ENCODE measurements at regions not wholly inside any gene's neighbourhood (a gene's known extent, or its start where the extent isn't known, plus 50 kb on each side); places are given as distances from the start of the nearest gene placed in this dataset.

DNA sequence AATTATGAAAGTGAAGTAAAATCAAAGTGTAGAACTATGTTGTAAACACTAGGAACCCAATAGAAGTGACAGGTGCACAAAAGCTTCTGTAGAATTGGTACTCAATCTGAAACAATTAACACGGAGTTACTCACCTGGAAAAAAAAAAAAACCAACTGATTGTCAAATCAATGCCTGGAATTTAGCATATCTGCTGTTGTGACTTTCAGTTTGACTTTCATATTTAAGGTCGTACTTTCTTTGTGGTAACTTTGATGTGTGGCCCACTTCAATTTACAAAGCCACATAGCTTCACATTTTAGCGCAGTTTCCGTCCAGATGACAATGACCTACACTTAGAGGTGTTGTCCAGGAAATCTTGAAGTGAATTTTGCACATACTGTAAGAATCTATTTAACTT, 1124.9 kb downstream of the STIM2 start:
- H3K4me3 ChIP-seq (ENCODE audit: insufficient read depth, low read length) = no peak overlapping the region
- H3K4me2 ChIP-seq (ENCODE audit: insufficient read depth, low read length) = no peak overlapping the region
- H3K36me3 ChIP-seq (ENCODE audit: insufficient read depth, low read length) = no peaks in the 10 kb centered on the region
- no peaks in the 10 kb centered on the region for H3K79me2 ChIP-seq (ENCODE audit: insufficient read depth, low read length)
- TF ChIP-seq, protein P1, sequence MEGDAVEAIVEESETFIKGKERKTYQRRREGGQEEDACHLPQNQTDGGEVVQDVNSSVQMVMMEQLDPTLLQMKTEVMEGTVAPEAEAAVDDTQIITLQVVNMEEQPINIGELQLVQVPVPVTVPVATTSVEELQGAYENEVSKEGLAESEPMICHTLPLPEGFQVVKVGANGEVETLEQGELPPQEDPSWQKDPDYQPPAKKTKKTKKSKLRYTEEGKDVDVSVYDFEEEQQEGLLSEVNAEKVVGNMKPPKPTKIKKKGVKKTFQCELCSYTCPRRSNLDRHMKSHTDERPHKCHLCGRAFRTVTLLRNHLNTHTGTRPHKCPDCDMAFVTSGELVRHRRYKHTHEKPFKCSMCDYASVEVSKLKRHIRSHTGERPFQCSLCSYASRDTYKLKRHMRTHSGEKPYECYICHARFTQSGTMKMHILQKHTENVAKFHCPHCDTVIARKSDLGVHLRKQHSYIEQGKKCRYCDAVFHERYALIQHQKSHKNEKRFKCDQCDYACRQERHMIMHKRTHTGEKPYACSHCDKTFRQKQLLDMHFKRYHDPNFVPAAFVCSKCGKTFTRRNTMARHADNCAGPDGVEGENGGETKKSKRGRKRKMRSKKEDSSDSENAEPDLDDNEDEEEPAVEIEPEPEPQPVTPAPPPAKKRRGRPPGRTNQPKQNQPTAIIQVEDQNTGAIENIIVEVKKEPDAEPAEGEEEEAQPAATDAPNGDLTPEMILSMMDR (IDR thresholded peaks at IDR 0.05; ENCODE audit: extremely low read depth, low read depth, low read length) = no peak
- H3K9me3 ChIP-seq (ENCODE audit: low read depth, low read length) = peaks cover 8% of the 10 kb centered on the region
- H4K20me1 ChIP-seq (ENCODE audit: insufficient read depth, low read length) = no peaks in the 10 kb centered on the region
- H3K4me1 ChIP-seq (ENCODE audit: insufficient read depth, low read length) = no peaks in the 10 kb centered on the region
- H3K27ac ChIP-seq (ENCODE audit: low read depth, low read length) = no peak overlapping the region
- DNase-seq (ENCODE audit: insufficient read length, low spot score, missing footprints) = no peak
- H2AFZ ChIP-seq (ENCODE audit: low read length) = no peak overlapping the region
- no peaks in the 10 kb centered on the region for H3K27me3 ChIP-seq (ENCODE audit: insufficient read depth, low read length)

DNA sequence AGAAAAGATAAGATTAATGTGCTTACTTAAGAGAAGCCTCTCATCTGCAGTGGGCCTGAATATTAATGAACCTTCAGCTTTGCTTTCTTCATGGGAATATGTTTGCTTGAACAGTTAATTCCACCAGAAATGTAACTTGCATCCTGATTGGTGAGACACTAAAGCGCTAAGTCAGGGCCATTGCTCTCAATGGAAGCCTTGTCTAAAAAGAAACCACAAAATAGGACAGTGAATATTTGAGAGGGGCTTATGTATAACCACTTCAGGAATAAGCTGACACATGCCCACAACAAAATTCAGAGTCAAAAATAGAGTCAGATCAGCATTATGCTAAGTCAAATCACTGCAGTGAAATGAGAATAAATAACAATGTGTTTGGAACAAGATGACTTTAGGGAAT, 1125.8 kb downstream of the STIM2 start:
- no peak for DNase-seq (ENCODE audit: insufficient read length, low spot score, missing footprints)
- Histone ChIP-seq H3K27me3 (ENCODE audit: insufficient read depth, low read length) (no peaks in the 10 kb centered on the region), H4K20me1 (ENCODE audit: insufficient read depth, low read length) (no peaks in the 10 kb centered on the region), H3K4me2 (ENCODE audit: insufficient read depth, low read length) (no peak overlapping the region), H3K4me3 (ENCODE audit: insufficient read depth, low read length) (no peak overlapping the region), H2AFZ (ENCODE audit: low read length) (no peak overlapping the region), H3K27ac (ENCODE audit: low read depth, low read length) (no peak overlapping the region), H3K36me3 (ENCODE audit: insufficient read depth, low read length) (no peaks in the 10 kb centered on the region), H3K79me2 (ENCODE audit: insufficient read depth, low read length) (no peaks in the 10 kb centered on the region), H3K4me1 (ENCODE audit: insufficient read depth, low read length) (no peaks in the 10 kb centered on the region), H3K9me3 (ENCODE audit: low read depth, low read length) (peaks cover 8% of the 10 kb centered on the region)
- TF ChIP-seq, protein P1 (IDR thresholded peaks at IDR 0.05; ENCODE audit: extremely low read depth, low read depth, low read length) = no peak

DNA sequence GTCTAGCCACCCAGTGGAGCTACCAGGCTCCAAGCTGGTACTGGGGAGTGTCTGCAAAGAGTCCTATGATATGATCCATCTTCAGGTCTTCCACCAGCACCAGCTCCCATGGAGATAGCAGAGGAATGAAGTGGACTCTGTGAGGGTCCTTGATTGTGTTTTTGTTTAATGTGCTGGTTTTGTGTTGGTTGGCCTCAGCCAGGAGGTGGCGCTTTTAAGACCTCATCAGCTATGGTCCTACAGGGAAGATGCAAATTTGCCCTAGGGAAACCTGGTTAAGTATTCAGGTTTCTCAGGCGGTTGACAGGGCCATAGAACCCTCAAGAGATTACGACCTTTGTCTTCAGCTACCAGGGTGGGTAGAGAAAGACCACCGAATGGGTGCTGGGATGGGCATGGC, 1141.1 kb downstream of the STIM2 start:
- Histone ChIP-seq H3K4me3 (ENCODE audit: insufficient read depth, low read length) (no peak overlapping the region), H3K79me2 (ENCODE audit: insufficient read depth, low read length) (no peaks in the 10 kb centered on the region), H3K27me3 (ENCODE audit: insufficient read depth, low read length) (no peaks in the 10 kb centered on the region), H3K9me3 (ENCODE audit: low read depth, low read length) (peaks cover 2% of the 10 kb centered on the region), H3K4me2 (ENCODE audit: insufficient read depth, low read length) (no peak overlapping the region), H4K20me1 (ENCODE audit: insufficient read depth, low read length) (no peaks in the 10 kb centered on the region), H2AFZ (ENCODE audit: low read length) (no peak overlapping the region), H3K36me3 (ENCODE audit: insufficient read depth, low read length) (no peaks in the 10 kb centered on the region), H3K27ac (ENCODE audit: low read depth, low read length) (no peak overlapping the region), H3K4me1 (ENCODE audit: insufficient read depth, low read length) (no peaks in the 10 kb centered on the region)
- no peak for DNase-seq (ENCODE audit: insufficient read length, low spot score, missing footprints)
- TF ChIP-seq, protein P1 (IDR thresholded peaks at IDR 0.05; ENCODE audit: extremely low read depth, low read depth, low read length) = no peak

DNA sequence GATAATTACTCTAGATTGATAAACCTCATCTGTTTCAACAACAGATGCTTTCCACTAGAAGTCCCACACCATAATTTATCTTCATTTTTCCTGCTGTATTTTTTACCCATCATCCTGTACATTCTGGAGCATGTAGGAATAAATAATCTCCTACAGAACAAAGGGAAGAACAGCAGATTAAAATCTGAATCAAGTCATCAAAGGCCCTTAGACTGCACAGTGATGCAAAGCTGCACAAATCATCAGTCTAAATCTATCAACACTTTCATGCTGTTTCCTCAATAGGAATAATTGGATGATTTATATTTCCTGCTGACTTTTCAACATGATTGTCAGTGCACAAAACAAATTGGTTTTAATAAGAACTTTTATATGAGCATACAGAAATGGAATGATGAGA, 1143.9 kb downstream of the STIM2 start:
- Histone ChIP-seq H3K27me3 (ENCODE audit: insufficient read depth, low read length) (no peaks in the 10 kb centered on the region), H3K36me3 (ENCODE audit: insufficient read depth, low read length) (no peaks in the 10 kb centered on the region), H3K4me2 (ENCODE audit: insufficient read depth, low read length) (no peak overlapping the region), H3K4me1 (ENCODE audit: insufficient read depth, low read length) (no peaks in the 10 kb centered on the region), H3K9me3 (ENCODE audit: low read depth, low read length) (peaks cover 2% of the 10 kb centered on the region), H3K4me3 (ENCODE audit: insufficient read depth, low read length) (no peak overlapping the region), H3K79me2 (ENCODE audit: insufficient read depth, low read length) (no peaks in the 10 kb centered on the region), H3K27ac (ENCODE audit: low read depth, low read length) (no peak overlapping the region), H2AFZ (ENCODE audit: low read length) (no peak overlapping the region), H4K20me1 (ENCODE audit: insufficient read depth, low read length) (no peaks in the 10 kb centered on the region)
- DNase-seq (ENCODE audit: insufficient read length, low spot score, missing footprints) = no peak
- TF ChIP-seq, protein P1 (IDR thresholded peaks at IDR 0.05; ENCODE audit: extremely low read depth, low read depth, low read length) = no peak
